Duodenal mucosa (tissue), 2 donors: ENCODE measurements at regions not wholly inside any gene's neighbourhood (a gene's known extent, or its start where the extent isn't known, plus 50 kb on each side); places are given as distances from the start of the nearest gene placed in this dataset.

Experiments
- H3K27ac ChIP-seq: one replicate; pipeline ENCODE4 v1.7.0; 2013; ENCODE audit warnings: low read depth, low read length
- H3K27me3 ChIP-seq, 2 donors: one replicate each; pipeline ENCODE4 v1.7.0; 2013; ENCODE audit warnings: low read length in 2 of 2, control low read depth in 1 of 2; ENCODE audit not compliant: insufficient read depth in 2 of 2, control insufficient read depth in 1 of 2
- H3K36me3 ChIP-seq, 2 donors: one replicate each; pipeline ENCODE4 v1.7.0; 2013; ENCODE audit warnings: low read length in 2 of 2, control low read depth in 1 of 2; ENCODE audit not compliant: insufficient read depth in 2 of 2, control insufficient read depth in 1 of 2
- H3K4me1 ChIP-seq, 2 donors: one replicate each; pipeline ENCODE4 v1.7.0; 2013; ENCODE audit warnings: low read length in 2 of 2, control low read depth in 1 of 2; ENCODE audit not compliant: insufficient read depth in 2 of 2, control insufficient read depth in 1 of 2
- H3K4me3 ChIP-seq, 2 donors: one replicate each; pipeline ENCODE4 v1.7.0; 2013; ENCODE audit warnings: low read length in 2 of 2, low read depth in 1 of 2
- H3K9ac ChIP-seq, 2 donors: one replicate each; pipeline ENCODE4 v1.7.0; 2013; ENCODE audit warnings: low read length in 2 of 2, low read depth in 1 of 2
- H3K9me3 ChIP-seq, 2 donors: one replicate each; pipeline ENCODE4 v1.7.0; 2013; ENCODE audit warnings: low read length in 2 of 2, control low read depth in 1 of 2; ENCODE audit not compliant: control insufficient read depth in 1 of 2

DNA sequence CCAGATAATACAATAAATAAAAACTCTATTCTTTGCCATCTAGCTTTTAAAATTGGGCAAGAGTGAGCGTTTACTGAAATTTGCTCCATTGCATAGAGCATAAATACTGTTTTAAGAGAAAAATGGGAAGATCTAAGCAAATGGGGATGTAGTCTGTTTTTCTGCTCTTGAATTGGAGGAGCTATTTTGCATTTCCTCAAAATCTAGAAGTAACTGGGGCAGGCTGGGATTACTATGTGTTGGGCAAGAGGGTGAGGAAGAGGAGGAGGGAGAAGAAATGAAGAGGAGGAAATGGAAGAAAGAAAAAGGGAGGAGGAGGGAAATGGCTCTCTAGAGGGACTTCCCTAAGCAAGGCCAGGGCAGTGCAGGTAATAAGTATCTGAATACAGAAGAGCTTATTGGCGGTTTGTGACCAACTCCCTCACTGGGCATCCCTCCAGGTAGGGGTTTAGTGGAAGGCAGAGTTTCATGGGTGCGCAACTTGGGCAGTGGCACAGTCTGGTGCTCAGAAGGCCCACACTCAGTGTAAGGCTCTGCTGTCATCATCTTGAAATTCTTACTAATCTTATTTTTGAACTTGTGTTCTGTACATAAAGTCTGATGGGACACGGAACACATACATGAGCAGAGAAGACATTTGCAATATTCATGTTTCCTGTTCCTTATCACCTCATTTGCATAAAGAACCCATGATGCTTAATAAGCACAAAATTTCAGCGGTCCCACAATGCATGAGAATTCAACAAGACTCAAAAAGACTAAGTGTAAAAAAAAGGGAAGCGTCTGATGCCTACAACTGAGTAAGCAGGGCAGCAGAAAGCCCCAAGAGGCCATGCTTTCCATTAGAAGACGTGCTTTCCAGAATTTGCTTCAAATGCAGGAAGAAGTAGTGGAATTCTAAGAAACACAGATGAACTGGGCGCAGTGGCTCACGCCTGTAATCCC is 116.9 kb downstream of the EVX1 start:
- Histone ChIP-seq H3K27me3 (peaks cover 0 to 3% of the 10 kb centered on the region in 2 donors), H3K36me3 (no peaks in the 10 kb centered on the region), H3K4me1 (peaks cover 0 to 5% of the 10 kb centered on the region in 2 donors), H3K4me3 (no peak overlapping the region), H3K9ac (no peak overlapping the region), H3K27ac (no peak overlapping the region), H3K9me3 (no peaks in the 10 kb centered on the region)

DNA sequence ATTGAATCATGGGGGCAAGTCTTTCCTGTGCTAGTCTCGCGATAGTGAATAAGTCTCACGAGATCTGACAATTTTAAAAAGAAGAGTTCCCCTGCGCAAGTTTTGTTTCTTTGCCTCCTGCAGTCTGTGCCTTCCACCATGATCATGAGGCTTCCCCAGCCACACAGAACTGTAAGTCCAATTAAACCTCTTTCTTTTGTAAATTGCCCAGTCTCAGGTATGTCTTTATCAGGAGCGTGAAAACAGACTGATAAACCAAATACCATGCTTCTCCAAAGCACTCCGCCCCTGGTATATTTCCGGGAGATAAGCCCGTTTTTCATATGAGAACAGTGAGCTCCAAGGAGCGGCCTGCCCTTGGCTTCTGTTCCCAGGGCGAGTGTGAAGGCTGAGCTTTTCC is 118.9 kb downstream of the EVX1 start:
- H3K9me3 ChIP-seq, result no peaks in the 10 kb centered on the region
- no peaks in the 10 kb centered on the region for H3K36me3 ChIP-seq
- H3K27me3 ChIP-seq, result peaks cover 0 to 3% of the 10 kb centered on the region in 2 donors
- peaks cover 0 to 5% of the 10 kb centered on the region in 2 donors for H3K4me1 ChIP-seq
- no peak overlapping the region for H3K9ac ChIP-seq
- no peak overlapping the region for H3K4me3 ChIP-seq
- no peak overlapping the region for H3K27ac ChIP-seq

DNA sequence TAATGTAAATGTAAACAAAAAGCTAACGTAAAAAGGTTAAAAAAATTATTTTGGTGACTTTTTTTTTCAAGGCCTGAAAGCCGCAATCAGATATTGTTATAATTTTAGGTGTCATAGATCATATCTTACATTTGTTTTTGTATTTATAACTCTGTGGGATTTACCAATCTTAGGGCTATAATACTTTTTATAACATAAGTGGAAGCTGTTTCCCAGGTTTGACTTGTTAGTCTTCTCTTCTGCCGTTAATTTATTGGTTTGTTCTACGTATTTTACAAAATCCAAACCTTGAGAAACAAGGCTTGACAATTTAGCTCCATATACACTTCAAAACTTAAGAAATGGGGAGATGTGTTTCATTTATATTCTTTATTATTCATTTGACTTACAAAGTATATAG is 119.4 kb downstream of the EVX1 start:
- H3K27me3 ChIP-seq, result peaks cover 0 to 3% of the 10 kb centered on the region in 2 donors
- no peak overlapping the region for H3K9ac ChIP-seq
- H3K4me1 ChIP-seq, result peaks cover 0 to 5% of the 10 kb centered on the region in 2 donors
- no peaks in the 10 kb centered on the region for H3K36me3 ChIP-seq
- H3K27ac ChIP-seq, result no peak overlapping the region
- H3K4me3 ChIP-seq, result no peak overlapping the region
- no peaks in the 10 kb centered on the region for H3K9me3 ChIP-seq

DNA sequence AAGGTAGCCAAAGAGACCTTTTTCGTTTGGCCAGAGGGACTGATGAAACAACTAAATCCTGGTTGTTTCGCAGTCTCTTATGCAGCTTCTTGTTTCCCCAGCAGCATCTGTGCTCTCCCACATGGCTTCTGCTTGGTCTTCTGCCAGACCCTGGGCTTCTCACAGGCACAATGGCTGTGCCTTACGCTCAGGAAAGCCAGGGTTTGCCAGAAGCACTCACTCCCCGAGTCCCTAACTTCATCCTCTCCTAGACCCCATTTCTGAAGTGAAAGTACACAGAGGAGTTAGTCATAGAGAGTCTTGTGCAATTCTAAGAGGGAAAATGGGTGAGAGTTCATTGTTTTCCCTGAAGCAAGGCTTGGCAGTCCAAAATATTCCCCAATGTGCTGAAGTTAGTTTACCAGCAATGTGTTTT is 121.7 kb downstream of the EVX1 start:
- no peak overlapping the region for H3K9ac ChIP-seq

DNA sequence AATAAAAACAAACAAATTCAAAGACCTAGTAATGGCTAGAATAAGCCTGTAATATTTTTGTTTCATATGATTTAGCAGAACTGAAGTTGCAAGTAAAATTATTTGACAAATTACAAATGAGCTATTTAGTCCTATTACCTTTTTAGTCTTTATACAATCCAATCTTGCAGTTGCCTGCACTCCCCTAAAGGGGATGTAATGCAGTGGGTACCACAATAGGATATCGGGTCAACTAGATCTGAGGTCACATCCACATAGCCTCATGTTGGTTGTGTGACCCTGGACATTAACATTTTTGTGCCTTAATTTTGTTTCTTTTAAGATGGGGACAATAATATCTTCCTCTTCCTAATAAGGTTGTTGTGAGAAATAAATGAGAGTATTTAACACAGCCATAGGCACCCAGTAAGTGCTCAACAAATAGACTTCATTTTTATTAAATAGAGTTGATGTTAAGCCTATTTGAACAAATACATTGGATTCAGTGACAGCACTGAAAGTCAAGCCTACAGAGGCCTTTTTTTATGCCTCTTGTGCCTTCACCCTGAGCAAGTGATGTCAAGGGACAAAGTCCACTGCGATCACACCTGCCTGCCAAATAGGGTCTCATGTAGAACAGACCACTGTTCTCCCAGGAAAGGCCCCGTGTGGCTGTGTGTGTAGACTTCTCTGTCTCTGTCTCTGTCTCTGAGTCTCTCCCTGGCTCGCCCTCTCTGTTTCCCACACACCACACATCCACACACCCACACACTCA is 124.8 kb downstream of the EVX1 start:
- no peaks in the 10 kb centered on the region for H3K36me3 ChIP-seq
- no peak overlapping the region for H3K4me3 ChIP-seq
- peaks cover 0 to 3% of the 10 kb centered on the region in 2 donors for H3K27me3 ChIP-seq
- H3K9ac ChIP-seq, result no peak overlapping the region
- H3K27ac ChIP-seq, result no peak overlapping the region
- H3K9me3 ChIP-seq, result no peaks in the 10 kb centered on the region
- H3K4me1 ChIP-seq, result peaks cover 0 to 2% of the 10 kb centered on the region in 2 donors

More for the DNA sequence above, 121.7 kb downstream of the EVX1 start:
- Histone ChIP-seq H3K27me3 (no peaks in the 10 kb centered on the region), H3K4me3 (no peak overlapping the region), H3K27ac (no peak overlapping the region), H3K36me3 (no peaks in the 10 kb centered on the region), H3K4me1 (peaks cover 0 to 5% of the 10 kb centered on the region in 2 donors), H3K9me3 (no peaks in the 10 kb centered on the region)

DNA sequence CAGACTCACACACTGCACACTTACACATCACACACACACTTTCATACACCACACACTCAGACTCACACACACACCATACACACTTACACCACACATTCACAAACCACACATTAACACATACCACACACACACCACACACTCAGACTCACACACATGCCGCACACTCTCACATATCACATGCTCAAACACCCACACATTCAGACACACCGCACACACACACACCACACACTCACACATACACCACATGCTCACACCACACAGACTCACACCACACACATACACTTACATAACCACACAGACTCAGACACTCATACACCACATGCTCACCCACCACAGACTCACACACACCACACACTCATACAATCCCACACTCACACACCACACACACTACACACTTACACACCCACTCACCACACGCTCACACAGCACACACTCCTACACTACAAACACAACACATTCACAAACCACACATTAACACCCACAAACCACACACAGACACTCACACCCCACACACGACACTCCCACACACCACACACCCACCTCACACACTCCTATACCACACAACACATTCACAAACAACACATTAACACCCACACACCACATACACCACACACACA is 125.4 kb downstream of the EVX1 start:
- Histone ChIP-seq H3K4me3 (no peak overlapping the region), H3K27ac (no peak overlapping the region)

DNA sequence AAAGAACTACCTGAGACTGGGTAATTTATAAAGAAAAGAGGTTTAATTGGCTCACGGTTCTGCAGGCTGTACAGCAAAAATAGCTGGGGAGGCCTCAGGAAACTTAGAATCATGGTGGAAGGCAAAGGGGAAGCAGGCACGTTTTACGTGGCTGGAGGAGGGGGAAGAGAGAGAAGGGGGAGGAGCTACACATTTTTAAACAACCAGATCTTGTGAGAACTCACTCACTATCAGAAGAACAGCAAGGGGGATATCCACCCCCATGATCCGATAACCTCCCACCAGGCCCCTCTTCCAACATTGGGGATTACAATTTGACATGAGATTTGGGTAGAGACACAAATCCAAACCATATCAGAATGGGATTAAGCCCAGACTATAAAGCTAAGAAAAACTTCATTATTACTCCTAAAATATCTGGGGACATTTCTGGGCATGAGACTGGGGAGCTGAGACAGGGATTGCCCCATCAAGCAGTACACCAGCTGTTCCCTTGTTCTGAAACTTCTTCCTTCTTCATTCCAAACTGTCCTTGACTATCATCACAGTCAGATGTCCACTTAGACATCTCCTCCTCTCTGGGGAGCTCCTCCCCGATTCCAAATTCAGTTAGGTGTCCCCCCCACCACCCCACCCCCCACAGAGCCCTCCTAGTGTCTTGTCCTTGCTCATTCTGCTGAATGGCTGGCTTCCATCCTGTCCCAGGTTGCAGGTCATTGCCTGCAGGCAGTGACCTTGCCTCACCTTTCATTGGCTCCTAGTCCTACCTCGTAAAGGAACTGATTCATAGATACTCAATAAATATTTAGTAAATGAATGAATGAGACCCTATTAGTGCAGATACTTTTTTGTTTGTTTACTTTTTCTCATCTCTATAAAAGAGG is 132.6 kb downstream of the EVX1 start:
- H3K27me3 ChIP-seq, result peaks cover 0 to 15% of the 10 kb centered on the region in 2 donors
- H3K9ac ChIP-seq, result no peak overlapping the region
- H3K4me1 ChIP-seq, result no peaks in the 10 kb centered on the region
- no peaks in the 10 kb centered on the region for H3K36me3 ChIP-seq
- H3K27ac ChIP-seq, result no peak overlapping the region
- H3K4me3 ChIP-seq, result no peak overlapping the region
- H3K9me3 ChIP-seq, result no peaks in the 10 kb centered on the region

More for the DNA sequence above, 125.4 kb downstream of the EVX1 start:
- no peaks in the 10 kb centered on the region for H3K36me3 ChIP-seq
- peaks cover 0 to 3% of the 10 kb centered on the region in 2 donors for H3K27me3 ChIP-seq
- no peak overlapping the region for H3K9ac ChIP-seq
- no peaks in the 10 kb centered on the region for H3K9me3 ChIP-seq
- no peaks in the 10 kb centered on the region for H3K4me1 ChIP-seq

DNA sequence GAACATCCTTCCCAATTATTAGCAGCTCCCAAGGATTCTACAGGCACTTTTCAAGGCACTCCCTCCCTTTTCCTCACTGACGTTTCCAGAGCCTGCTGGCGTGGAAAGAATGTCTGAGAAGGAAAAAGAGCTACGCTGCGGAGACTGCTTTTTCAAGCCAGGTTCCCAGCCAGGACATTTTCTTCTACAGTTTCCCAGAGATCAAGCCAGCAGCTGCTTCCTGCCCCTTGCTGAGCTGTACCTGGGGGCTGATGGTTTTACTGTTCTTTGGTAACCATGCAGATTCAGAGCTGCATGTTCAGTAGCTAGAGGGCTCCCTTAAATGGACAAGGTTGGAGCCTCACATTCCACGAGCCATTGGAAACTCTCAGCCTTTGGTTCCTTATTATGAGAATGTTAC is 133.4 kb downstream of the EVX1 start:
- Histone ChIP-seq H3K36me3 (no peaks in the 10 kb centered on the region), H3K27me3 (peaks cover 0 to 15% of the 10 kb centered on the region in 2 donors), H3K9me3 (no peaks in the 10 kb centered on the region), H3K27ac (no peak overlapping the region), H3K4me1 (no peaks in the 10 kb centered on the region), H3K4me3 (no peak overlapping the region), H3K9ac (no peak overlapping the region)

DNA sequence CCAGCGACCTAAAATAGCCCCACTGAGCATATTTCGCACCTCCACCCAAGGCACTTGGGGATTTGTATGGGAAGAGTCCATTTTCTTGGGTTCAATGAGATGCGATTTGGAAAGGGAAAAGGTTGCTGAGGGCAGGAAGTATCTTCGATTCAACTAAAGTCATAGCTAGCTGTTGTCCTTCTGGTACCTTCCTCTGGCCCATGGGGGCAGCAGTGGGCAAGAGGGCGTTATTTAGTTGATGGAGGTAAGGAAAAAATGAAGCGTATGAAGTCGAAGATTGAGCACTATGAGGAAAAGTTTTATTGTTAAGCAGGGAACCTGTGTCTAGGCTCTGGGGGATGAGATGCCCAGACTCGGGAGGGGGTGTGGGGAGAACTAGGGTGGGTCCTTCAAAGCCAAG is 135.4 kb downstream of the EVX1 start:
- H3K4me1 ChIP-seq, result no peaks in the 10 kb centered on the region
- no peak overlapping the region for H3K9ac ChIP-seq
- no peak overlapping the region for H3K27ac ChIP-seq
- H3K36me3 ChIP-seq, result no peaks in the 10 kb centered on the region
- no peaks in the 10 kb centered on the region for H3K9me3 ChIP-seq
- peaks cover 0 to 11% of the 10 kb centered on the region in 2 donors for H3K27me3 ChIP-seq
- no peak overlapping the region for H3K4me3 ChIP-seq
